ENCODE measurements at regions not wholly inside any gene's neighbourhood (a gene's known extent, or its start where the extent isn't known, plus 50 kb on each side); places are given as distances from the start of the nearest gene placed in this dataset.
"Not testable (repeated sequence)": the region's sequence is repeated elsewhere in the genome, so short reads cannot be mapped to it uniquely, and the experiment has no call there.

- H3K4me3 ChIP-seq (ENCODE audit: low read depth, low read length), result no peak overlapping the region
- no peak for DNase-seq (ENCODE audit: low read depth)
- TF ChIP-seq, protein P1, sequence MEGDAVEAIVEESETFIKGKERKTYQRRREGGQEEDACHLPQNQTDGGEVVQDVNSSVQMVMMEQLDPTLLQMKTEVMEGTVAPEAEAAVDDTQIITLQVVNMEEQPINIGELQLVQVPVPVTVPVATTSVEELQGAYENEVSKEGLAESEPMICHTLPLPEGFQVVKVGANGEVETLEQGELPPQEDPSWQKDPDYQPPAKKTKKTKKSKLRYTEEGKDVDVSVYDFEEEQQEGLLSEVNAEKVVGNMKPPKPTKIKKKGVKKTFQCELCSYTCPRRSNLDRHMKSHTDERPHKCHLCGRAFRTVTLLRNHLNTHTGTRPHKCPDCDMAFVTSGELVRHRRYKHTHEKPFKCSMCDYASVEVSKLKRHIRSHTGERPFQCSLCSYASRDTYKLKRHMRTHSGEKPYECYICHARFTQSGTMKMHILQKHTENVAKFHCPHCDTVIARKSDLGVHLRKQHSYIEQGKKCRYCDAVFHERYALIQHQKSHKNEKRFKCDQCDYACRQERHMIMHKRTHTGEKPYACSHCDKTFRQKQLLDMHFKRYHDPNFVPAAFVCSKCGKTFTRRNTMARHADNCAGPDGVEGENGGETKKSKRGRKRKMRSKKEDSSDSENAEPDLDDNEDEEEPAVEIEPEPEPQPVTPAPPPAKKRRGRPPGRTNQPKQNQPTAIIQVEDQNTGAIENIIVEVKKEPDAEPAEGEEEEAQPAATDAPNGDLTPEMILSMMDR (IDR thresholded peaks at IDR 0.05; ENCODE audit: insufficient read depth, low read depth, low read length), result no peak
Measured at GRCh38 chr7:148507787-148508186, 82.8 kb upstream of the C7orf33 start.

- TF ChIP-seq, protein P1 (IDR thresholded peaks at IDR 0.05; ENCODE audit: insufficient read depth, low read depth, low read length), result no peak
- no peak overlapping the region for H3K4me3 ChIP-seq (ENCODE audit: low read depth, low read length)
Measured at GRCh38 chr7:148514236-148514635, 76.3 kb upstream of the C7orf33 start.

DNA sequence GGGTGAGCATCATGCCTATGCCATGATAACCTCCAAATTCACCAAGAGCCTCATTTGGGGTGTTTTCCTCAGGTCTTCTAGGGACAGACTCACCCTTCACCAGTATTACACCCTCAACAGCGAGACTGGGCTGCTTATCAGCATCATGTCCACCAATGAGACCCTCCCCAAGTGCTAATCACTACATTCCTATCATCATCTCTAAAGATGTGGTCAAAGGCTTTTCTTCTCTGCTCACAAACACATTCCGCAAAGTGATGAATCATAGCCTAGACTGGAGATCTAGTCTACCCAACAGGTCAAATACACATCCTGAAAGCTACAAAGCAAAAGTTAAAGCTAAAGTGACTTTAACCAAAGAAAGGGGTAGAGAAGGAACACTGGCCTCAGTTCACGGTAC lies 75.3 kb upstream of the C7orf33 start:
- no peak for DNase-seq (ENCODE audit: low read depth)
- TF ChIP-seq, protein P1 (IDR thresholded peaks at IDR 0.05; ENCODE audit: insufficient read depth, low read depth, low read length), result no peak

More at GRCh38 chr7:148514236-148514635, 76.3 kb upstream of the C7orf33 start:
- DNase-seq (ENCODE audit: low read depth), result no peak

DNA sequence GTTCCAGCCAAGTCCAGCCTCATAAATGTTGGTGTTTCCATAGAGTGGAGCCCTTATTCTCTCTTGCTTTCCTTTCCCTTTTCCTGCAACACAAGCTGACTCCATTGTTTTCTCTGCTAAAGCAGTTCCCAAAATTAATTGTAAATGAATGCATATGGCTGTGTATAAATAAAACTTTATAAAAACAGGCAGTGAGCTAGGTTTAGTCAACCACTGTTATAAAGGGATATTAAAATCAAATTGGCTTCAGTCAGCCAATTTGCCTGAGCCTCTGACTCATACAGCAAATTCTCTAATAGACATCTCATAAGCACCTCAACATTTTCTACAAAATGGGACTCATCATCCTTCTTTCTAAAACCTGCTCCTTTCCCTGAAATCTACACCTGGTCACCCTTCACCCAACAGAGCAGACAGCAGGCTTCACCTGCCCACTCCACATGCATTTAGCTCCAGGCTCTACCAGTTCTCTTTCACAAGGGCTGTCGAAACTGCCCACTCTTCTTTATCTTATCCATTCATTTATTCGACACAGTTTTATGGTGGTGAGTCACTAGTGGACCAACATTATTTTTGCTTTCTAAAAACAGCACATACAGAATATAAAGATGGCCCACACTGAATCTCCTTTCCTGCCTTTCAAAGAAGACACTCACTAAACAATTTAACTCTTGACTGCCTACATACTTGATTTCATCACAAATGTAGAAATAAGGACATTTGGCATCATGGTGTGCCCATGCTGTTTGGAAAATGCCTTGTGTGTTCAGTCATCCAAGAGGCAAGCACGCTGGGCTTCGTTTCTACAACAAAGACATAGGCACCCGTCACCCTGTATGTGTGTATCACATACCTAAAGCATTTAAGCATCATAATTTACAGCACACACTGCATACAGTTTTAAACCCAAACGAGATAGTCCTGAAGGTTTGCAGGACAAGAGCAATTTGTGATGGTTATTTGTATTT lies 74.6 kb upstream of the C7orf33 start:
- no peak for DNase-seq (ENCODE audit: low read depth)
- H3K4me3 ChIP-seq (ENCODE audit: low read depth, low read length), result no peak overlapping the region
- TF ChIP-seq, protein P1 (IDR thresholded peaks at IDR 0.05; ENCODE audit: insufficient read depth, low read depth, low read length), result no peak

More for the DNA sequence above, 75.3 kb upstream of the C7orf33 start:
- no peak overlapping the region for H3K4me3 ChIP-seq (ENCODE audit: low read depth, low read length)

GRCh38 chr7:148519386-148519785 lies 71.2 kb upstream of the C7orf33 start:
- H3K4me3 ChIP-seq (ENCODE audit: low read depth, low read length), result not testable (repeated sequence)

GRCh38 chr7:148521271-148521670 lies 69.3 kb upstream of the C7orf33 start:
- no peak for DNase-seq (ENCODE audit: low read depth)
- H3K4me3 ChIP-seq (ENCODE audit: low read depth, low read length), result no peak overlapping the region
- TF ChIP-seq, protein P1 (IDR thresholded peaks at IDR 0.05; ENCODE audit: insufficient read depth, low read depth, low read length), result no peak

More at GRCh38 chr7:148519386-148519785, 71.2 kb upstream of the C7orf33 start:
- DNase-seq (ENCODE audit: low read depth), result not testable (repeated sequence)

DNA sequence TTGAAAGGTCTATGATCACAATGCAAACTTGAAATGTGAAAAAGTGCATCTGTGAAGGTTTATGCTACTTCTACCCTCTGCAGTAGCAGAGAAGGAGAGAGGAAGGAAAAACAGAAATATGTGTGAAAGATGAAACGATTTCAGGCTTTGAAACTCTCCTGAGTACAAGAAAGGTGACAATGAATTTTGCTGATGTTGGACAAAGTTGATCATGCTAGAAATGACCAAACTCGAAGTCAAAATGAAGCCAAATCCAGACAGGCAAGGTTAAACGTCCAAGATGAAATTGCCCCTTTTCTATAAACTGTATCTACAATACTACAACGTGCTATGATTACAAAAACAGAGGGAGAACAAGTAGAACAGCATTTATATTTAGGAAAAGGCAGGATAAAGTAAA lies 67.0 kb upstream of the C7orf33 start:
- TF ChIP-seq, protein P1 (IDR thresholded peaks at IDR 0.05; ENCODE audit: insufficient read depth, low read depth, low read length), result no peak
- H3K4me3 ChIP-seq (ENCODE audit: low read depth, low read length), result no peak overlapping the region
- DNase-seq (ENCODE audit: low read depth), result no peak
